ENCODE measurements at regions not wholly inside any gene's neighbourhood (a gene's known extent, or its start where the extent isn't known, plus 50 kb on each side); places are given as distances from the start of the nearest gene placed in this dataset.

- no peaks in the 10 kb centered on the region for H3K4me1 ChIP-seq (ENCODE audit: control insufficient read depth, insufficient read depth, low read length)
- no peaks in the 10 kb centered on the region for H3K27me3 ChIP-seq (ENCODE audit: control insufficient read depth, insufficient read depth, low read length)
- DNase-seq (ENCODE audit: low read depth, low spot score) (no peak), ATAC-seq (no peak)
- POLR2A ChIA-PET: no interaction called here
- no peak overlapping the region for H3K27ac ChIP-seq (ENCODE audit: low read length)
- in situ Hi-C loops (cut with HindIII; ENCODE audit: low pct_unique_long_range_greater_than_20kb, low sequenced_read_pairs) (no loop called here), intact Hi-C loops (cut with micrococcal nuclease; ENCODE audit: unreplicated experiment) (no loop called here)
- no peak overlapping the region for H3K4me3 ChIP-seq (ENCODE audit: low read depth in 2 of 2, low read length in 2 of 2)
- H3K9me3 ChIP-seq (ENCODE audit: control insufficient read depth, insufficient read depth, low read depth, low read length): peaks cover 8% of the 10 kb centered on the region; the same call in 1 of the 2 replicates
- BruUV-seq (replicated peaks): no TSS peak
- H3K36me3 ChIP-seq (ENCODE audit: control insufficient read depth, insufficient read depth, low read length): no peaks in the 10 kb centered on the region
- no peak for TF ChIP-seq TCF7L2 (IDR thresholded peaks at IDR 0.05; ENCODE audit: low read depth, low read length)
- TF ChIP-seq REST (IDR thresholded peaks at IDR 0.05; ENCODE audit: insufficient read depth in 1 of 2, low read depth in 2 of 2, low read length in 1 of 2): no peak
- no peak for TF ChIP-seq SIN3A (IDR thresholded peaks at IDR 0.05; ENCODE audit: borderline replicate concordance, insufficient read depth, low read depth, low read length)
- TF ChIP-seq POLR2AphosphoS5 (IDR thresholded peaks at IDR 0.05; ENCODE audit: low read depth, low read length): no peak
- no peak for TF ChIP-seq CTCF (IDR thresholded peaks at IDR 0.05)
- CTCF ChIA-PET: no interaction called here
Observed at GRCh38 chr12:58521796-58522195, 398.5 kb downstream of the LRIG3 start.

- in situ Hi-C loops (cut with HindIII; ENCODE audit: low pct_unique_long_range_greater_than_20kb, low sequenced_read_pairs) (no loop called here), intact Hi-C loops (cut with micrococcal nuclease; ENCODE audit: unreplicated experiment) (no loop called here)
- CTCF ChIA-PET: no interaction called here
- DNase-seq (ENCODE audit: low read depth, low spot score) (no peak), ATAC-seq (no peak)
- no peak overlapping the region for H3K4me3 ChIP-seq (ENCODE audit: low read depth in 2 of 2, low read length in 2 of 2)
- TF ChIP-seq TCF7L2 (IDR thresholded peaks at IDR 0.05; ENCODE audit: low read depth, low read length): no peak
- TF ChIP-seq CTCF (IDR thresholded peaks at IDR 0.05): no peak
- no peak for TF ChIP-seq SIN3A (IDR thresholded peaks at IDR 0.05; ENCODE audit: borderline replicate concordance, insufficient read depth, low read depth, low read length)
- no peak for TF ChIP-seq POLR2AphosphoS5 (IDR thresholded peaks at IDR 0.05; ENCODE audit: low read depth, low read length)
- no peaks in the 10 kb centered on the region for H3K27me3 ChIP-seq (ENCODE audit: control insufficient read depth, insufficient read depth, low read length)
- BruUV-seq (replicated peaks): no TSS peak
- H3K4me1 ChIP-seq (ENCODE audit: control insufficient read depth, insufficient read depth, low read length): no peaks in the 10 kb centered on the region
- H3K27ac ChIP-seq (ENCODE audit: low read length): no peak overlapping the region
- peaks cover 2% of the 10 kb centered on the region; the same call in 1 of the 2 replicates for H3K9me3 ChIP-seq (ENCODE audit: control insufficient read depth, insufficient read depth, low read depth, low read length)
- POLR2A ChIA-PET: no interaction called here
- no peaks in the 10 kb centered on the region for H3K36me3 ChIP-seq (ENCODE audit: control insufficient read depth, insufficient read depth, low read length)
Observed at GRCh38 chr12:58523360-58523759, 396.9 kb downstream of the LRIG3 start.

Data from Panc1 (cell line).